PC-9 (cell line): ENCODE measurements at regions not wholly inside any gene's neighbourhood (a gene's known extent, or its start where the extent isn't known, plus 50 kb on each side); places are given as distances from the start of the nearest gene placed in this dataset.

Experiments
- EZH2 ChIP-seq: fragments of 200-600 bp; sonication (generic); IDR thresholded peaks from 2 replicates; pipeline ENCODE4 v1.8.0; 2017; ENCODE audit warnings: antibody characterized with exemption, low read depth
- TF ChIP-seq, protein P1 (sequence below): fragments of 200-600 bp; sonication (generic); conservative IDR thresholded peaks from 2 replicates; pipeline ENCODE4 v1.6.1; 2017; ENCODE audit warnings: mixed run types, antibody characterized with exemption, mild to moderate bottlenecking, moderate library complexity

DNA sequence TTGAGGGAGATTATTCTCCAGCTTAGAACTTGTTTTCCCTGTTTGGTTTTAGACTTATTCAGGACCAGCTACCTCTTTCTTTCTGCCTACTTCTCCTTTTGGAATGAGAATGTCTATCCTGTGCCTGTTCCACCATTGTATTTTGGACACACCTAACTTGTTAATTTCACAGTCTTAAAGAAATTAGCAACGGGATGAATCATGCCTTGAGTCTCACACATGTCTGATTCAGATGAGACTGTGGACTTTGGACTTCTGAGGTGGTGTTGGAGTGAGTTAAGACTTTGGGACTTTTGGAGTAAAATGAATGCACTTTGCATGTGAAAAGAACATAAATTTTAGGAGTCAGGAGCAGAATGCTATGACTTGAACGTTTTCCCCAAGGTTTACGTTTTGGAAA is 581.4 kb downstream of the CDH11 start:
- TF ChIP-seq, protein P1, sequence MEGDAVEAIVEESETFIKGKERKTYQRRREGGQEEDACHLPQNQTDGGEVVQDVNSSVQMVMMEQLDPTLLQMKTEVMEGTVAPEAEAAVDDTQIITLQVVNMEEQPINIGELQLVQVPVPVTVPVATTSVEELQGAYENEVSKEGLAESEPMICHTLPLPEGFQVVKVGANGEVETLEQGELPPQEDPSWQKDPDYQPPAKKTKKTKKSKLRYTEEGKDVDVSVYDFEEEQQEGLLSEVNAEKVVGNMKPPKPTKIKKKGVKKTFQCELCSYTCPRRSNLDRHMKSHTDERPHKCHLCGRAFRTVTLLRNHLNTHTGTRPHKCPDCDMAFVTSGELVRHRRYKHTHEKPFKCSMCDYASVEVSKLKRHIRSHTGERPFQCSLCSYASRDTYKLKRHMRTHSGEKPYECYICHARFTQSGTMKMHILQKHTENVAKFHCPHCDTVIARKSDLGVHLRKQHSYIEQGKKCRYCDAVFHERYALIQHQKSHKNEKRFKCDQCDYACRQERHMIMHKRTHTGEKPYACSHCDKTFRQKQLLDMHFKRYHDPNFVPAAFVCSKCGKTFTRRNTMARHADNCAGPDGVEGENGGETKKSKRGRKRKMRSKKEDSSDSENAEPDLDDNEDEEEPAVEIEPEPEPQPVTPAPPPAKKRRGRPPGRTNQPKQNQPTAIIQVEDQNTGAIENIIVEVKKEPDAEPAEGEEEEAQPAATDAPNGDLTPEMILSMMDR: no peak
- TF ChIP-seq EZH2: no peak
